Stomach (tissue), 8 donors: ENCODE measurements at regions not wholly inside any gene's neighbourhood (a gene's known extent, or its start where the extent isn't known, plus 50 kb on each side); places are given as distances from the start of the nearest gene placed in this dataset.
"Not testable (repeated sequence)": the region's sequence is repeated elsewhere in the genome, so short reads cannot be mapped to it uniquely, and the experiment has no call there.

Experiments
- DNase-seq, 2 donors: peaks; one replicate each; pipeline versions ENCODE4 v3.0.0 to v3.0.0-alpha.2; 2013 to 2019
- H3K27ac ChIP-seq, 5 donors: fragments of 200-600 bp in 4 of 5; sonication (generic) in 4 of 5; one replicate each; pipeline ENCODE4 v1.5.1; 2013 to 2019; ENCODE audit warnings: mild to moderate bottlenecking in 1 of 5, moderate library complexity in 1 of 5
- H3K27me3 ChIP-seq, 3 donors: fragments of 200-600 bp; sonication (generic); one replicate each; pipeline ENCODE4 v1.5.1; 2017 to 2019; ENCODE audit warnings: mixed run types in 1 of 3
- H3K36me3 ChIP-seq, 4 donors: fragments of 200-600 bp; sonication (generic); 1 replicate in 3 of 4; 2 replicates in 1 of 4; pipeline ENCODE4 v1.5.1; 2016 to 2019
- H3K4me1 ChIP-seq, 4 donors: fragments of 200-600 bp; sonication (generic); one replicate each; pipeline ENCODE4 v1.5.1; 2016 to 2019
- H3K4me3 ChIP-seq, 4 donors: fragments of 200-600 bp; sonication (generic) in 3 of 4; one replicate each; pipeline ENCODE4 v1.5.1; 2016 to 2019; ENCODE audit warnings: mild to moderate bottlenecking in 1 of 4
- H3K9me3 ChIP-seq, 4 donors: fragments of 200-600 bp; sonication (generic); one replicate each; pipeline ENCODE4 v1.5.1; 2016 to 2019
- EP300 ChIP-seq: sonication (generic); formaldehyde crosslinking; IDR thresholded peaks from one replicate; pipeline ENCODE4 v1.6.1; 2017; ENCODE audit warnings: antibody characterized with exemption
- POLR2A ChIP-seq, 4 donors: fragments of 450-650 bp; IDR thresholded peaks; one replicate each; pipeline ENCODE4 v1.6.1; 2016; ENCODE audit warnings: antibody characterized with exemption in 4 of 4, control low read depth in 2 of 4, mild to moderate bottlenecking in 1 of 4, moderate library complexity in 1 of 4
- POLR2AphosphoS5 ChIP-seq, 3 donors: sonication (generic); formaldehyde crosslinking; IDR thresholded peaks; one replicate each; pipeline ENCODE4 v1.6.1; 2016; ENCODE audit warnings: antibody characterized with exemption in 3 of 3
- WGBS, 5 donors: extraction: QIAGEN DNeasy Blood & Tissue Kit in 3 of 5; methylation state at CpG; one replicate each; pipeline versions ENCODE4 v1.1.5 to v1.1.7; 2013 to 2018; 5-methylcytosine and 5-hydroxymethylcytosine counted together
- intact Hi-C: fragments of 100-400 bp; cut with DNase I; formaldehyde crosslinking; loops from one replicate; pipeline ENCODE4 v1.15.1; 2023; ENCODE audit warnings: low total_unique reads
- TF ChIP-seq, protein P1 (sequence below), 7 experiments: fragments of 450-650 bp in 4 of 7; fragments of 200-600 bp in 3 of 7; sonication (generic) in 3 of 7; IDR thresholded peaks; one replicate each; pipeline ENCODE4 v1.5.1; 2016 to 2019; ENCODE audit warnings: antibody characterized with exemption in 7 of 7, control low read depth in 2 of 7, mild to moderate bottlenecking in 1 of 7
- donor health status: healthy with polysubstance abuse.
- donor health status: Bipolar disorder and iron deficiency.
- donor health status: healthy.

DNA sequence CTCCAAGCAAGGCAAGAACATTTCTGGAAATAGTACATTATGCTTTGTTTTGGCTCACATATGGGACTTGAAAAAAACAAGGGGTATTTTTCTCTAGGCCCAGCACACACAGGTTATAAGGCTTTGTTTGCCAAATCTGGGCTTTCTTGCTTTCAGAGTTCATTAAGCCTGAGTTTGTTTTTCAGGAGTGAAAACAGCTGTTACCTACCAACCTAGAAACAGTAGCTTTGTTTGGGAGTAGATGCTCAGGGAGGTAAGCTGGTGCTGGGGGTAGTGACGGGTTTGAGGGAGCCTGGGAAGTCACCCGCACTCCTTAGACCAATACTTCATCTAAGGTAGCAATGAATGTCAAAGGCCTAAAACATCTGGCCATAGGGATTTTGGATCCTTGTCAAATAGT is 241.2 kb downstream of the KBTBD8 start:
- no peak overlapping the region for H3K27ac ChIP-seq
- no peaks in the 10 kb centered on the region for H3K4me1 ChIP-seq
- DNase-seq = no peak
- TF ChIP-seq POLR2AphosphoS5 (IDR thresholded peaks at IDR 0.05) = no peak
- no peak for TF ChIP-seq EP300
- no peak for TF ChIP-seq POLR2A (IDR thresholded peaks at IDR 0.05)
- H3K27me3 ChIP-seq = no peaks in the 10 kb centered on the region
- WGBS, 5 donors = 88 to 95% (median 92%) methylated on average over 2 of the region's 2 CpGs
- H3K9me3 ChIP-seq = no peaks in the 10 kb centered on the region
- H3K4me3 ChIP-seq = no peak overlapping the region
- H3K36me3 ChIP-seq = no peaks in the 10 kb centered on the region
- intact Hi-C loops = no loop called here

DNA sequence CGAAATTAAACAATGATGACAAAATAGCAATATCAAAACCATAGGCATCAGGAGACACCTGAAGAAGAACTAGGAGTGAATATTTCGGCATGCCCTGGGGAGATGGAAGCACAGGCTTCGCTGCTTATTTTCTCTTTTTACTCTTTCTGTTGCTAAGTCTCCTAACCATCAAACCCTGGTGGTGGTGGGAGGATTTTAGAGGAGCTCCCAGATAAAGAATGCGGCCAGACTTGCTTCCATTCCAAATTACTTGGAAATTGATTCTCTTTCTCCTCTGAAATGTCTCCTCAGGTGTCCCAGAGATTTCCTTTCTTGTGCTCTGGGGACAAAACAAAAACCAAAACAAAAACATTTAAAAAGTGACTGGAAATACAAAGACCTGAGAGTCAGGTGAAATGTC is 243.0 kb downstream of the KBTBD8 start:
- Histone ChIP-seq H3K9me3 (no peaks in the 10 kb centered on the region), H3K36me3 (no peaks in the 10 kb centered on the region)

DNA sequence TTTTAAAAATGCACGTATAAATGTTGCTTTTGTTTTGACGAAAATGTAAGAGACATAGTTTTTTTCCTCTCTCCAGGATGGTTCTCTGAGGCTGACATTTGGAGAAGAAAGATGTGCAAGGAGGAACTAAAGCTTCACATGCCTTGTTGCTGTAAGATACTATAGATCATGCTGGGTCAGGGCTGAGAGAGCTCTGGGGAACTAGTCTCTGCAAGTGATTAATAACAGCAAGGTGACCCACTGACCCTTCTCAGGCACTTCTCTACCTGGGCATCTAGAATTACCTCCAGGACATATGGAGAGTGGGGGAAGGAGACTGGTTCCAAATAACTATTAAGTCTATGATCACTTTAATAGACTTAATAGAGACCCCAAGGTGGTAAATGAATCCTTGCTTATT is 246.0 kb downstream of the KBTBD8 start:
- H3K9me3 ChIP-seq = no peaks in the 10 kb centered on the region
- WGBS, 5 donors = 80 to 90% (median 88%) methylated on average over 2 of the region's 2 CpGs
- intact Hi-C loops = no loop called here
- no peak overlapping the region for H3K4me3 ChIP-seq
- TF ChIP-seq POLR2AphosphoS5 (IDR thresholded peaks at IDR 0.05) (no peak), EP300 (no peak), POLR2A (IDR thresholded peaks at IDR 0.05) (no peak)
- TF ChIP-seq, protein P1, sequence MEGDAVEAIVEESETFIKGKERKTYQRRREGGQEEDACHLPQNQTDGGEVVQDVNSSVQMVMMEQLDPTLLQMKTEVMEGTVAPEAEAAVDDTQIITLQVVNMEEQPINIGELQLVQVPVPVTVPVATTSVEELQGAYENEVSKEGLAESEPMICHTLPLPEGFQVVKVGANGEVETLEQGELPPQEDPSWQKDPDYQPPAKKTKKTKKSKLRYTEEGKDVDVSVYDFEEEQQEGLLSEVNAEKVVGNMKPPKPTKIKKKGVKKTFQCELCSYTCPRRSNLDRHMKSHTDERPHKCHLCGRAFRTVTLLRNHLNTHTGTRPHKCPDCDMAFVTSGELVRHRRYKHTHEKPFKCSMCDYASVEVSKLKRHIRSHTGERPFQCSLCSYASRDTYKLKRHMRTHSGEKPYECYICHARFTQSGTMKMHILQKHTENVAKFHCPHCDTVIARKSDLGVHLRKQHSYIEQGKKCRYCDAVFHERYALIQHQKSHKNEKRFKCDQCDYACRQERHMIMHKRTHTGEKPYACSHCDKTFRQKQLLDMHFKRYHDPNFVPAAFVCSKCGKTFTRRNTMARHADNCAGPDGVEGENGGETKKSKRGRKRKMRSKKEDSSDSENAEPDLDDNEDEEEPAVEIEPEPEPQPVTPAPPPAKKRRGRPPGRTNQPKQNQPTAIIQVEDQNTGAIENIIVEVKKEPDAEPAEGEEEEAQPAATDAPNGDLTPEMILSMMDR (IDR thresholded peaks at IDR 0.05) = no peak
- no peak overlapping the region for H3K27ac ChIP-seq
- no peaks in the 10 kb centered on the region for H3K4me1 ChIP-seq
- no peaks in the 10 kb centered on the region for H3K27me3 ChIP-seq
- no peak for DNase-seq
- no peaks in the 10 kb centered on the region for H3K36me3 ChIP-seq

More for the DNA sequence above, 243.0 kb downstream of the KBTBD8 start:
- no peak for DNase-seq
- WGBS, 5 donors = 82 to 95% (median 89%) methylated on average over 4 of the region's 4 CpGs
- Histone ChIP-seq H3K4me3 (no peak overlapping the region), H3K27ac (no peak overlapping the region), H3K27me3 (no peaks in the 10 kb centered on the region), H3K4me1 (no peaks in the 10 kb centered on the region)
- TF ChIP-seq EP300 (no peak), POLR2A (IDR thresholded peaks at IDR 0.05) (no peak), POLR2AphosphoS5 (IDR thresholded peaks at IDR 0.05) (no peak)
- TF ChIP-seq, protein P1 (IDR thresholded peaks at IDR 0.05) = no peak
- intact Hi-C loops = no loop called here

DNA sequence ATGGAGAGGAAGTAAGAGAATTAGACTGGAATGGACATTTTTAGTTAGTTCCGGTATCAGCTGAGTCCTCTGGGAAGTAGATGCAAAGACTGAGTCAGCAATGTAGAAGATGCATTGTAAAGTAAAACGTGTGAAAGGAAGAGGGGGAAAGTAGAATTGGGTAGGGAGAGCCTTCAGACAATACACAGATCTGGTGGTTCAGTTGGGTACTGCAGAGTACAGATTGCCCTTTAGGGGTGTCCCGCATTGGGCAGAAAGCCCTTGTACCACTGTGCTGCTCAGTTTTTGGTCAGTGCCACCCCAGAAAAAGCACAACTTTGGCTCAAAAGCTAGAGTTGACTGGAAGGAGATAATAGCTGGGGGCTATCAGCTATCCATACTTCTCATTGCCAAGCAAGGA is 247.4 kb downstream of the KBTBD8 start:
- Histone ChIP-seq H3K9me3 (no peaks in the 10 kb centered on the region), H3K4me1 (no peaks in the 10 kb centered on the region), H3K36me3 (no peaks in the 10 kb centered on the region), H3K4me3 (no peak overlapping the region), H3K27ac (no peak overlapping the region), H3K27me3 (no peaks in the 10 kb centered on the region)
- intact Hi-C loops = no loop called here
- TF ChIP-seq POLR2AphosphoS5 (IDR thresholded peaks at IDR 0.05) = no peak
- TF ChIP-seq, protein P1 (IDR thresholded peaks at IDR 0.05) = no peak
- TF ChIP-seq EP300 = no peak
- no peak for TF ChIP-seq POLR2A (IDR thresholded peaks at IDR 0.05)
- 72 to 79% (median 77%) methylated on average over 3 of the region's 3 CpGs for WGBS, 5 donors
- no peak for DNase-seq

DNA sequence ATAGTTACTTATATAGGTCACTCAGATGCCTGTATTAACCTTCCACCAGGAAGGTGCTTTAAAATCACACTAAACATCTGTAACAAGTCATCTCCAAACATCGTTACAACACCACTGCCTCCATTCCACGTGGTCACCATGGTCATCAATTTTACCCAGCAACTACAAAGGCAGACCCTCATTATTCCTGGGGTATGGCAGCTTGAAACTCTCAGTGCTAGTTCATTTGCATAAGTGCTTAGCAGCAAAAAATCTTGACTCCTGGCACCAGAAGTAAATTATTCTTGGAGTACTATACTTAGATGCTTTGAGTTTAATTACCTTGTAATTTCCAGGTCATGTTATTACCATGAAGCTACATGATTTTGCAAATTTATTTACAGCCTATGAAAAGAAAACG is 250.6 kb downstream of the KBTBD8 start:
- TF ChIP-seq POLR2AphosphoS5 (IDR thresholded peaks at IDR 0.05) = no peak
- TF ChIP-seq, protein P1 (IDR thresholded peaks at IDR 0.05) = no peak
- no peak for TF ChIP-seq POLR2A (IDR thresholded peaks at IDR 0.05)
- TF ChIP-seq EP300 = no peak
- H3K4me3 ChIP-seq = no peak overlapping the region
- intact Hi-C loops = no loop called here

DNA sequence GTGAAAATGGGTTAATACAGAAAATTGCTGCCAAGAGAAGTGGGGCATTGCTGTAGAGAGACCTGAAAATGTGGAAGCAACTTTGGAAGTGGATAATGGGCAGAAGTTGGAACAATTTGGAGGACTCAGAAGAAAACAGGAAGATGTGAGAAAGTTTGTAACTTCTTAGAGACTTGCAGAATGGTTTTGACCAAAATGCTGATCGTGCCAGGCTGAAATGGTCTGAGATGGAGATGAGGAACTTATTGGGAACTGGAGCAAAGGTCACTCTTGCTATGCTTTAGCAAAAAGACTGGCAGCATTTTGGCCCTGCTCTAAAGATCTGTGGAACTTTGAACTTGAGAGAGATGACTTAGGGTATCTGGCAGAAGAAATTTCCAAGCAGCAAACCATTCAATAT is 254.8 kb downstream of the KBTBD8 start:
- H3K4me1 ChIP-seq, H3K36me3 ChIP-seq, H3K27me3 ChIP-seq, DNase-seq, H3K27ac ChIP-seq, intact Hi-C loops, H3K4me3 ChIP-seq: not testable (repeated sequence)
- H3K9me3 ChIP-seq = peaks cover 0 to 24% (median 5%) of the 10 kb centered on the region in 4 donors
- 76 to 86% (median 82%) methylated on average over 1 of the region's 1 CpG for WGBS, 5 donors

More for the DNA sequence above, 250.6 kb downstream of the KBTBD8 start:
- WGBS, 5 donors = 62 to 73% (median 71%) methylated on average over 3 of the region's 3 CpGs
- H3K27me3 ChIP-seq = no peaks in the 10 kb centered on the region
- no peak overlapping the region for H3K27ac ChIP-seq
- H3K9me3 ChIP-seq = peaks cover 0 to 4% (median 2%) of the 10 kb centered on the region in 4 donors
- no peaks in the 10 kb centered on the region for H3K4me1 ChIP-seq
- no peak for DNase-seq
- no peaks in the 10 kb centered on the region for H3K36me3 ChIP-seq
